ENCODE measurements at regions not wholly inside any gene's neighbourhood (a gene's known extent, or its start where the extent isn't known, plus 50 kb on each side); places are given as distances from the start of the nearest gene placed in this dataset.

DNA sequence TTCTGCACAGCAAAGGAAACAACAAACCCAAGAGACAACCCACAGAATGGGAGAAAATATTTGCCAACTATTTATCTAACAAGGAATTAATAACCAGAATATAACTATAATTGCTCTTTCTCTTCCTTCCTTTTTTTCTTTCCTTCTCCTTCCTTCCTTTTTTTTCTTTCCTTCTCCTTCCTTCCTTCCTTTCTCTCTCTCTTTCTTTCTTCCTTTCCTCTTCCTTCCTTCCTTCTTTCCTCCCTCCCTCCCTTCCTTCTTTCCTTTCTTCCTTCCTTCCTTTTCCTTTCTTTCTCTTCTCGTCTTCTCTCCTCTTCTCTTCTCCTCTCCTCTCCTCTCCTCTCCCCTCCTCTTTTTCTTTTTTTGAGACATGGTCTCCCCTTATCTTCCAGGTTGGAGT, 345.4 kb upstream of the ARRDC4 start:
- TF ChIP-seq ZFP3 (CRISPR knock-in tag; IDR thresholded peaks at IDR 0.05) (no peak), PPARA (CRISPR knock-in tag; IDR thresholded peaks at IDR 0.05; ENCODE audit: borderline replicate concordance) (no peak), TCF4 (CRISPR knock-in tag; IDR thresholded peaks at IDR 0.05; ENCODE audit: borderline replicate concordance) (no peak), TOX (CRISPR knock-in tag; IDR thresholded peaks at IDR 0.05; ENCODE audit: borderline replicate concordance) (no peak), ZNF565 (CRISPR knock-in tag; conservative IDR thresholded peaks at IDR 0.05; ENCODE audit: low read depth) (no peak), ISL1 (CRISPR knock-in tag; IDR thresholded peaks at IDR 0.05) (no peak), ZFP30 (CRISPR knock-in tag; IDR thresholded peaks at IDR 0.05) (no peak), RARB (CRISPR knock-in tag; IDR thresholded peaks at IDR 0.05) (no peak), OSR1 (CRISPR knock-in tag; IDR thresholded peaks at IDR 0.05) (no peak), ESRRG (CRISPR knock-in tag; IDR thresholded peaks at IDR 0.05) (no peak), SNAI2 (CRISPR knock-in tag; IDR thresholded peaks at IDR 0.05) (no peak), ZNF70 (CRISPR knock-in tag; IDR thresholded peaks at IDR 0.05) (no peak), ARNTL (CRISPR knock-in tag; IDR thresholded peaks at IDR 0.05; ENCODE audit: borderline replicate concordance, low read depth) (no peak), CSDC2 (CRISPR knock-in tag; IDR thresholded peaks at IDR 0.05) (no peak), GLIS3 (CRISPR knock-in tag; IDR thresholded peaks at IDR 0.05) (no peak), ZC3H10 (CRISPR knock-in tag; IDR thresholded peaks at IDR 0.05) (no peak), ZNF8 (CRISPR knock-in tag; IDR thresholded peaks at IDR 0.05) (no peak)
- TF ChIP-seq, protein P1, sequence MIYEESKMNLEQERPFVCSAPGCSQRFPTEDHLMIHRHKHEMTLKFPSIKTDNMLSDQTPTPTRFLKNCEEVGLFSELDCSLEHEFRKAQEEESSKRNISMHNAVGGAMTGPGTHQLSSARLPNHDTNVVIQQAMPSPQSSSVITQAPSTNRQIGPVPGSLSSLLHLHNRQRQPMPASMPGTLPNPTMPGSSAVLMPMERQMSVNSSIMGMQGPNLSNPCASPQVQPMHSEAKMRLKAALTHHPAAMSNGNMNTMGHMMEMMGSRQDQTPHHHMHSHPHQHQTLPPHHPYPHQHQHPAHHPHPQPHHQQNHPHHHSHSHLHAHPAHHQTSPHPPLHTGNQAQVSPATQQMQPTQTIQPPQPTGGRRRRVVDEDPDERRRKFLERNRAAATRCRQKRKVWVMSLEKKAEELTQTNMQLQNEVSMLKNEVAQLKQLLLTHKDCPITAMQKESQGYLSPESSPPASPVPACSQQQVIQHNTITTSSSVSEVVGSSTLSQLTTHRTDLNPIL (CRISPR knock-in tag; IDR thresholded peaks at IDR 0.05; ENCODE audit: low read depth) = no peak
- TF ChIP-seq, protein P2, sequence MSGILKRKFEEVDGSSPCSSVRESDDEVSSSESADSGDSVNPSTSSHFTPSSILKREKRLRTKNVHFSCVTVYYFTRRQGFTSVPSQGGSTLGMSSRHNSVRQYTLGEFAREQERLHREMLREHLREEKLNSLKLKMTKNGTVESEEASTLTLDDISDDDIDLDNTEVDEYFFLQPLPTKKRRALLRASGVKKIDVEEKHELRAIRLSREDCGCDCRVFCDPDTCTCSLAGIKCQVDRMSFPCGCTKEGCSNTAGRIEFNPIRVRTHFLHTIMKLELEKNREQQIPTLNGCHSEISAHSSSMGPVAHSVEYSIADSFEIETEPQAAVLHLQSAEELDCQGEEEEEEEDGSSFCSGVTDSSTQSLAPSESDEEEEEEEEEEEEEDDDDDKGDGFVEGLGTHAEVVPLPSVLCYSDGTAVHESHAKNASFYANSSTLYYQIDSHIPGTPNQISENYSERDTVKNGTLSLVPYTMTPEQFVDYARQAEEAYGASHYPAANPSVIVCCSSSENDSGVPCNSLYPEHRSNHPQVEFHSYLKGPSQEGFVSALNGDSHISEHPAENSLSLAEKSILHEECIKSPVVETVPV (CRISPR knock-in tag; IDR thresholded peaks at IDR 0.05) = no peak
- TF ChIP-seq, protein P3, sequence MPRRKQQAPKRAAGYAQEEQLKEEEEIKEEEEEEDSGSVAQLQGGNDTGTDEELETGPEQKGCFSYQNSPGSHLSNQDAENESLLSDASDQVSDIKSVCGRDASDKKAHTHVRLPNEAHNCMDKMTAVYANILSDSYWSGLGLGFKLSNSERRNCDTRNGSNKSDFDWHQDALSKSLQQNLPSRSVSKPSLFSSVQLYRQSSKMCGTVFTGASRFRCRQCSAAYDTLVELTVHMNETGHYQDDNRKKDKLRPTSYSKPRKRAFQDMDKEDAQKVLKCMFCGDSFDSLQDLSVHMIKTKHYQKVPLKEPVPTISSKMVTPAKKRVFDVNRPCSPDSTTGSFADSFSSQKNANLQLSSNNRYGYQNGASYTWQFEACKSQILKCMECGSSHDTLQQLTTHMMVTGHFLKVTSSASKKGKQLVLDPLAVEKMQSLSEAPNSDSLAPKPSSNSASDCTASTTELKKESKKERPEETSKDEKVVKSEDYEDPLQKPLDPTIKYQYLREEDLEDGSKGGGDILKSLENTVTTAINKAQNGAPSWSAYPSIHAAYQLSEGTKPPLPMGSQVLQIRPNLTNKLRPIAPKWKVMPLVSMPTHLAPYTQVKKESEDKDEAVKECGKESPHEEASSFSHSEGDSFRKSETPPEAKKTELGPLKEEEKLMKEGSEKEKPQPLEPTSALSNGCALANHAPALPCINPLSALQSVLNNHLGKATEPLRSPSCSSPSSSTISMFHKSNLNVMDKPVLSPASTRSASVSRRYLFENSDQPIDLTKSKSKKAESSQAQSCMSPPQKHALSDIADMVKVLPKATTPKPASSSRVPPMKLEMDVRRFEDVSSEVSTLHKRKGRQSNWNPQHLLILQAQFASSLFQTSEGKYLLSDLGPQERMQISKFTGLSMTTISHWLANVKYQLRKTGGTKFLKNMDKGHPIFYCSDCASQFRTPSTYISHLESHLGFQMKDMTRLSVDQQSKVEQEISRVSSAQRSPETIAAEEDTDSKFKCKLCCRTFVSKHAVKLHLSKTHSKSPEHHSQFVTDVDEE (CRISPR knock-in tag; IDR thresholded peaks at IDR 0.05) = no peak
- no peak for ATAC-seq

DNA sequence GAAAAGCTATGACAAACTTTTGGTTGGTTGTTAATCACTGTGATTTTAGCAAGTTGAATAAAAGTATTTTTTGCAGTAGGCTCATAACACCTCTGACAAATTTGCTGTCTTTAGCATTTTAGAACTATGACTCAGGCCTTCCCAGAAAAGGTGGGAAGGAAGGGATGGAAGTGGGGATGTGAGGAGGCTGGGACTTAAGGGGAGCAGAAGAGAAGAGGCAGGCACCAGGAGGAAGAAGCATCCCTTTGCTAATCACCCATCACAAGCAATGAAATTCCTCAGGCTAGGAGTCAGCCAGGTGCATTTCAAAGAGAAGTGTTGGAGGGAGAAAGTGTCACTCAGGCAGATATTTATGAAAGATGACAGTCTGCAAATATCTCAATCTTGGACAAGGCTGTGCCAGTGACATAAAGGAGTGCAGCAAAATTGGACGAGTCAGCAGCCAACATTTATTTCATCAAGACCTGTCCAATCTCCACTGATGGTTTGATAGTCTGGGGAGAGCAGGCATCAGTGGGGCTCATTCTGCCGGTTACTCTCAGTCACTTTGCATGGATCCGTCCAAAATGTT, 337.3 kb upstream of the ARRDC4 start:
- no peak for ATAC-seq
- TF ChIP-seq OSR1 (CRISPR knock-in tag; IDR thresholded peaks at IDR 0.05) = no peak
- no peak for TF ChIP-seq ESRRG (CRISPR knock-in tag; IDR thresholded peaks at IDR 0.05)
- no peak for TF ChIP-seq ISL1 (CRISPR knock-in tag; IDR thresholded peaks at IDR 0.05)
- TF ChIP-seq, protein P4, sequence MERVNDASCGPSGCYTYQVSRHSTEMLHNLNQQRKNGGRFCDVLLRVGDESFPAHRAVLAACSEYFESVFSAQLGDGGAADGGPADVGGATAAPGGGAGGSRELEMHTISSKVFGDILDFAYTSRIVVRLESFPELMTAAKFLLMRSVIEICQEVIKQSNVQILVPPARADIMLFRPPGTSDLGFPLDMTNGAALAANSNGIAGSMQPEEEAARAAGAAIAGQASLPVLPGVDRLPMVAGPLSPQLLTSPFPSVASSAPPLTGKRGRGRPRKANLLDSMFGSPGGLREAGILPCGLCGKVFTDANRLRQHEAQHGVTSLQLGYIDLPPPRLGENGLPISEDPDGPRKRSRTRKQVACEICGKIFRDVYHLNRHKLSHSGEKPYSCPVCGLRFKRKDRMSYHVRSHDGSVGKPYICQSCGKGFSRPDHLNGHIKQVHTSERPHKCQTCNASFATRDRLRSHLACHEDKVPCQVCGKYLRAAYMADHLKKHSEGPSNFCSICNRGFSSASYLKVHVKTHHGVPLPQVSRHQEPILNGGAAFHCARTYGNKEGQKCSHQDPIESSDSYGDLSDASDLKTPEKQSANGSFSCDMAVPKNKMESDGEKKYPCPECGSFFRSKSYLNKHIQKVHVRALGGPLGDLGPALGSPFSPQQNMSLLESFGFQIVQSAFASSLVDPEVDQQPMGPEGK (CRISPR knock-in tag; IDR thresholded peaks at IDR 0.05; ENCODE audit: borderline replicate concordance) = no peak
- TF ChIP-seq, protein P2 (CRISPR knock-in tag; IDR thresholded peaks at IDR 0.05) = no peak
- TF ChIP-seq, protein P5, sequence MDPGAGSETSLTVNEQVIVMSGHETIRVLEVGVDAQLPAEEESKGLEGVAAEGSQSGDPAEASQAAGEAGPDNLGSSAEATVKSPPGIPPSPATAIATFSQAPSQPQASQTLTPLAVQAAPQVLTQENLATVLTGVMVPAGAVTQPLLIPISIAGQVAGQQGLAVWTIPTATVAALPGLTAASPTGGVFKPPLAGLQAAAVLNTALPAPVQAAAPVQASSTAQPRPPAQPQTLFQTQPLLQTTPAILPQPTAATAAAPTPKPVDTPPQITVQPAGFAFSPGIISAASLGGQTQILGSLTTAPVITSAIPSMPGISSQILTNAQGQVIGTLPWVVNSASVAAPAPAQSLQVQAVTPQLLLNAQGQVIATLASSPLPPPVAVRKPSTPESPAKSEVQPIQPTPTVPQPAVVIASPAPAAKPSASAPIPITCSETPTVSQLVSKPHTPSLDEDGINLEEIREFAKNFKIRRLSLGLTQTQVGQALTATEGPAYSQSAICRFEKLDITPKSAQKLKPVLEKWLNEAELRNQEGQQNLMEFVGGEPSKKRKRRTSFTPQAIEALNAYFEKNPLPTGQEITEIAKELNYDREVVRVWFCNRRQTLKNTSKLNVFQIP (CRISPR knock-in tag; IDR thresholded peaks at IDR 0.05; ENCODE audit: borderline replicate concordance, low read depth) = no peak
- TF ChIP-seq ZFP30 (CRISPR knock-in tag; IDR thresholded peaks at IDR 0.05) = no peak
- no peak for TF ChIP-seq TOX (CRISPR knock-in tag; IDR thresholded peaks at IDR 0.05; ENCODE audit: borderline replicate concordance)
- TF ChIP-seq ZNF8 (CRISPR knock-in tag; IDR thresholded peaks at IDR 0.05) = no peak
- no peak for TF ChIP-seq ZFP3 (CRISPR knock-in tag; IDR thresholded peaks at IDR 0.05)
- no peak for TF ChIP-seq TCF4 (CRISPR knock-in tag; IDR thresholded peaks at IDR 0.05; ENCODE audit: borderline replicate concordance)
- TF ChIP-seq ARNTL (CRISPR knock-in tag; IDR thresholded peaks at IDR 0.05; ENCODE audit: borderline replicate concordance, low read depth) = no peak
- TF ChIP-seq ZNF70 (CRISPR knock-in tag; IDR thresholded peaks at IDR 0.05) = no peak
- TF ChIP-seq PPARA (CRISPR knock-in tag; IDR thresholded peaks at IDR 0.05; ENCODE audit: borderline replicate concordance) = no peak
- no peak for TF ChIP-seq RARB (CRISPR knock-in tag; IDR thresholded peaks at IDR 0.05)

Measured in SK-N-SH treated with all-trans-retinoic acid at 6 μM for 48 hours (cell line).